ENCODE measurements at regions not wholly inside any gene's neighbourhood (a gene's known extent, or its start where the extent isn't known, plus 50 kb on each side); places are given as distances from the start of the nearest gene placed in this dataset.

- Histone ChIP-seq H3K36me3 (ENCODE audit: insufficient read depth) (peaks cover 7% of the 10 kb centered on the region; the same call in 1 of the 2 replicates), H3K4me3 (peak overlapping the region; percentile 70), H3K4me2 (peak overlapping the region; percentile 76), H3F3A (replicated peaks; ENCODE audit: low read depth) (no peaks in the 10 kb centered on the region), H3K27ac (ENCODE audit: low read depth) (no peak overlapping the region), H3K79me2 (replicated peaks; ENCODE audit: insufficient read depth) (no peaks in the 10 kb centered on the region), H3K4me1 (ENCODE audit: insufficient read depth) (peaks cover 14% of the 10 kb centered on the region), H3K9me2 (ENCODE audit: insufficient read depth) (peaks cover 9% of the 10 kb centered on the region; the same call in 1 of the 2 replicates), H4K20me1 (replicated peaks; ENCODE audit: insufficient read depth) (no peaks in the 10 kb centered on the region), H2AFZ (peak overlapping the region; percentile 67), H3K27me3 (ENCODE audit: insufficient read depth) (peaks cover 37% of the 10 kb centered on the region)
- Mint-ChIP-seq H3K27ac (no peak overlapping the region), H3K27me3 (ENCODE audit: insufficient read depth, low read depth, poor library complexity) (peaks cover 20% of the 10 kb centered on the region), H3K36me3 (ENCODE audit: low read depth) (peaks cover 31% of the 10 kb centered on the region), H3K4me1 (peaks cover 26% of the 10 kb centered on the region), H3K4me3 (peak overlapping the region; percentile 77), H3K9me3 (peaks cover 37% of the 10 kb centered on the region)
- TF ChIP-seq CTCF (conservative IDR thresholded peaks at IDR 0.05; ENCODE audit: low read depth in 2 of 2) = no peak
- no peak for TF ChIP-seq EZH2phosphoT487 (IDR thresholded peaks at IDR 0.05; ENCODE audit: unreplicated experiment)
- TF ChIP-seq STAT1 (IDR thresholded peaks at IDR 0.05; ENCODE audit: unreplicated experiment) = no peak
- TF ChIP-seq EZH2 (IDR thresholded peaks at IDR 0.05; ENCODE audit: low read depth, unreplicated experiment) = no peak
- peak; percentile 8; the same call in 2 of the 3 replicates for ATAC-seq
- no peak for DNase-seq (ENCODE audit: low spot score)
These were observed 101.2 kb downstream of the ESM1 start for GRCh38 chr5:54884195-54884536.

GRCh38 chr5:54883374-54884194 is 101.8 kb downstream of the ESM1 start:
- Mint-ChIP-seq H3K4me3 (peak overlapping the region; percentile 88), H3K4me1 (peaks cover 28% of the 10 kb centered on the region), H3K36me3 (ENCODE audit: low read depth) (peaks cover 31% of the 10 kb centered on the region), H3K27me3 (ENCODE audit: insufficient read depth, low read depth, poor library complexity) (peaks cover 21% of the 10 kb centered on the region), H3K9me3 (peaks cover 37% of the 10 kb centered on the region), H3K27ac (no peak overlapping the region)
- peaks cover 3% of the 10 kb centered on the region; the same call in 1 of the 2 replicates for H3K9me2 ChIP-seq (ENCODE audit: insufficient read depth)
- peak; percentile 55 for TF ChIP-seq POLR2AphosphoS5 (IDR thresholded peaks at IDR 0.05; ENCODE audit: low read depth)
- TF ChIP-seq ZNF462 (CRISPR knock-in tag; IDR thresholded peaks at IDR 0.05) = no peak
- H3K36me3 ChIP-seq (ENCODE audit: insufficient read depth) = peaks cover 7% of the 10 kb centered on the region; the same call in 1 of the 2 replicates
- peak overlapping the region; percentile 76 for H3K4me2 ChIP-seq
- H4K20me1 ChIP-seq (replicated peaks; ENCODE audit: insufficient read depth) = no peaks in the 10 kb centered on the region
- ATAC-seq (peak; percentile 80), DNase-seq (ENCODE audit: low spot score) (peak; percentile 90)
- H3K4me3 ChIP-seq = peak overlapping the region; percentile 70
- peaks cover 14% of the 10 kb centered on the region for H3K4me1 ChIP-seq (ENCODE audit: insufficient read depth)
- H3F3A ChIP-seq (replicated peaks; ENCODE audit: low read depth) = no peaks in the 10 kb centered on the region
- H3K79me2 ChIP-seq (replicated peaks; ENCODE audit: insufficient read depth) = no peaks in the 10 kb centered on the region
- H3K27ac ChIP-seq (ENCODE audit: low read depth) = no peak overlapping the region
- peaks cover 37% of the 10 kb centered on the region for H3K27me3 ChIP-seq (ENCODE audit: insufficient read depth)
- peak overlapping the region; percentile 67 for H2AFZ ChIP-seq

Data from GM23338 (cell line).